CD4-positive, alpha-beta T cell treated with Interleukin-4 for 1 hour (primary cell): ENCODE measurements at regions not wholly inside any gene's neighbourhood (a gene's known extent, or its start where the extent isn't known, plus 50 kb on each side); places are given as distances from the start of the nearest gene placed in this dataset.
A peak's percentile ranks its signal among the peaks of the same experiment; 100 is the strongest.

ENCODE experiments used
- DNase-seq, 2 donors: peaks; one replicate each; pipeline ENCODE4 v3.0.0-alpha.2; 2020 to 2022

DNA sequence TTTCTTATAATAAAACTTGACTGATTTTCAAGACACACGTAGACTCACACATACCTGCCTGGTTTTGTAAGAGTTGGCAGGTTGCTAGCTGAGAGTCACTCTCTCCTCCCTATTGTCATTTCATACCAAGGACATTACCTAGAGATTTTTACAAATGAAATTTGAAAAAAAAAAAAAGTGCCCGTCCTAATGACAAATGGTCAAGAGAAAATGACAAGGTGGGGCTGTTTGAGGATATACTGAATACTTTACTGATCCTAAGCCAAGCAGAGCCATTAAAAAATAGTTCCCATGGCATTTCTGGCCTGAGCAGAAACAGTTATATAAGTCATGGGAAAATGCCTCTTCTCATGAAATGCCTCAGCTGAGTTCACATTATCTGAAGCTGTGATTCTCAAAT lies 150.2 kb downstream of the DYRK2 start:
- no peak for DNase-seq

- no peak for DNase-seq
Measured at GRCh38 chr12:67802731-67803130, 154.2 kb downstream of the DYRK2 start.

DNA sequence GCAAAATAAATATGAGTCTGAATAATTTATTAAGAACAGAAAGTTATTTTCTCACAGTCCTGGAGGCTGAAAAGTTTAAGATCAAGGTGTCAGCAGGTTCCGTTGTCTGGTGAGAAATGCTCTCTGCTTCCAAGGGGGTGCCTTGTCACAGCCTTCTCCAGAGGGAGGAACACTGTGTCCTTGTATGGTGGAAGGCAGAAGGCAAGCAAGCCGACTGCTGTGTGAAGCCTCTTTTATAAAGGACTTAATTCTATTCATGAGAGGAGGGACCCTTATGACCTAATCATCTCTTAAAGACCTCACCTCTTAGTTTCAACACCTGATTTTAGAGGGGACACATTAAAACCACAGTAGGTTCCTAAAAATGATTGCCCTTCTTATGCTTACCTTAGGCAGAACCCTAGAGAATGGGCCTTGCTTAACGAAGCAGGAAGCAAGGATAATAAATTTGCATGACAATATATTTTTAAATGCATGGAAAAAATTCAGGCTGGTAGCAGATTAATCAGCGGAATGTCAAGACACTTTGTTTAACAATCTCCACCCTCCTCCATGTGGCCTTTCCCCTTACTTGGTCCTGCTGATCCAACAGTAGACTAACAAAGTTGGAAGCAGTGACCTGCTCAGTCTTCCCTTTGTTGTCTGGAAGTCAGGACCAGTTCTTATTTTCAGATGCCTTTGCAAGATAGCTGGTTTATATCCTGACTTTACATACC lies 154.9 kb downstream of the DYRK2 start:
- no peak for DNase-seq

- peak; percentile 48 to 66 for DNase-seq
Measured at GRCh38 chr12:67804168-67804567, 155.6 kb downstream of the DYRK2 start.

GRCh38 chr12:67807814-67808213 lies 159.3 kb downstream of the DYRK2 start:
- no peak for DNase-seq

DNA sequence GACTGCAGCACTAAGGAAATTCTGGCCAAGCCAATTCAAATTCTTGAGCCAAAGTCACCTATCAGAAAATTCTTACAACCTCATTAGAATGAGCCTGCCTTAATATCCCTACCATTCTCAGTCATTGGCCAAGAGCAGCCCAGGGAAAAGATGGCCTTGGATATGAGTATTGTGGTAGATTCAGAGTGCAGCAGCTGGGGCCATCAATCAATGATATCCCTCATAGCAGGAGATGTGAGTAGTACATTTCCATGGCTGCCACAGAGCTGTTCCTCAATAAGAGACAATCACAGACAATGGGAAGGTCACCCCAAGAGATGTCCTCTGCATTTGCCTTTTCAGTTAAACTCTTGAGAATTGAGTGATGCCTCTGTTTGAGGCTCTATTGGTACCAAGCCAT lies 161.6 kb downstream of the DYRK2 start:
- no peak for DNase-seq

- DNase-seq, result no peak
Measured at GRCh38 chr12:67811437-67812361, 163.2 kb downstream of the DYRK2 start.

DNA sequence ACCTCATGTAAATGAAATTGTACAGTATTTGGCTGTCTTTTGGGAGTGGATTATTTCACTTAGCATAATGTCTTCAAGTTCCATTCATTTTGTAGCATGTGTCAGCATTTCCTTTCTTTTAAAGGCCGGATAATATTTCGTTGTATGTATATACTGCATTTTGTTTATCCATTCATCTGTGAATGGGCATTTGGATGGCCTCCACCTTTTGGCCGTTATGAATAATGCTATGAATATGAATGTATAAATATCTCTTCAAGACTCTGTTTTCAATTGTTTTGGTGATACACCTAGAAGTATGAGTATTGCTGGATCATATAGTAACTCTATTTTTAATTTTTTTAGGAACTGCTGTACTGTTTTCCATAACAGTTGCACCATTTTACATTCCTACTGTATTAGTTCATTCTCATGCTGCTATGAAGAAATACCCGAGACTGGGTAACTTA lies 164.9 kb downstream of the DYRK2 start:
- DNase-seq, result no peak

- DNase-seq, result no peak
Measured at GRCh38 chr12:67816269-67816668, 167.7 kb downstream of the DYRK2 start.

GRCh38 chr12:67818459-67818903 lies 169.9 kb downstream of the DYRK2 start:
- no peak for DNase-seq

GRCh38 chr12:67819902-67820301 lies 169.3 kb upstream of the IFNG-AS1 start:
- DNase-seq, result no peak

- DNase-seq, result no peak
Measured at GRCh38 chr12:67820694-67821093, 168.6 kb upstream of the IFNG-AS1 start.

DNA sequence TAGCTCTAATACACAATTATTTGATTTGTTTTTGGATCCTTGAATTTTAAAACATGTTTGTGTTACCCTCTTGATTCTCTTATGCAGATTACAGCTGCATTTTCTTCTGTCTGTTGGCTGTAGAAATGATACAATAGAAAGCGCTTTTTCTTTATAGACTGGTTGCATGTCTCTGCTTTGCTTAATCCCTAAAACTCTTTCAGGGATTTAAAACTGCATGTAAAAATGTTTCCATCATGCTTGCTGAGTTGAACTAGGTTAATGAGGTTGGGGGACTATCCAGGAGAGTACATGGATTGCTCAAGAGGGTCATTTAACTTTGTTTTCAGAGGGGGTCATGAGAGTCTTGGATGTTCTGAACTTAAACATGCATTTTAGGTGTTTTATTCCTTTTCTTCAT lies 166.4 kb upstream of the IFNG-AS1 start:
- no peak for DNase-seq

- no peak for DNase-seq
Measured at GRCh38 chr12:67826148-67826547, 163.1 kb upstream of the IFNG-AS1 start.

- no peak for DNase-seq
Measured at GRCh38 chr12:67826946-67827720, 162.1 kb upstream of the IFNG-AS1 start.

DNA sequence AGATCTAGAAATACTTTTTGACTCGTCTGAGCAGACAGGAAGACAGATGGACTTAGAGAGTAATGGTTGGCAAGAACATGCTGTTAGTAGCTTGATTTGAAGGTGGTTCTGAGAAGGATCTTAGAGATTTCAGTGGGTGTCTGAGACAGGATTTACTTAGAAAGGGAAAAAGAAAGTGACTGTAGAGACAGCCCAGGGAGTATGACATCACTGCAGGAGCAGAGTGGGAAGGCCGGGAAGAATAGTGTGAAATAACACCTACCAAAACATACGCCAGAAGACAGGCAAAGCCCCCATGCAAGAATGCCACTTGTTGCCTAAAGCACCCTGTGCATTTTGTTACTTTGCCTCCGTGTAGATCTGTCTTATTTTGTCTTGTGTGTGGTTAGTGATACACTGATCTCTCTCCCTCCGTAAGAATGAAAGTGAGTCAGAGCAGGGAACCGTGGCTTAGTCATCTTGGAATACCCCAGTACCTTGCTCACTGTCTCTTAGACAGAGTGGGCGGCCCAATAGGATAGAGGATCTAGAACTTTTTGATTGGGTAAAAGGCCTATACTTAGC lies 161.3 kb upstream of the IFNG-AS1 start:
- DNase-seq, result peak in 1 of 2 donors; percentile 11

- no peak for DNase-seq
Measured at GRCh38 chr12:67829896-67830295, 159.4 kb upstream of the IFNG-AS1 start.

- DNase-seq, result no peak
Measured at GRCh38 chr12:67832155-67832554, 157.1 kb upstream of the IFNG-AS1 start.

DNA sequence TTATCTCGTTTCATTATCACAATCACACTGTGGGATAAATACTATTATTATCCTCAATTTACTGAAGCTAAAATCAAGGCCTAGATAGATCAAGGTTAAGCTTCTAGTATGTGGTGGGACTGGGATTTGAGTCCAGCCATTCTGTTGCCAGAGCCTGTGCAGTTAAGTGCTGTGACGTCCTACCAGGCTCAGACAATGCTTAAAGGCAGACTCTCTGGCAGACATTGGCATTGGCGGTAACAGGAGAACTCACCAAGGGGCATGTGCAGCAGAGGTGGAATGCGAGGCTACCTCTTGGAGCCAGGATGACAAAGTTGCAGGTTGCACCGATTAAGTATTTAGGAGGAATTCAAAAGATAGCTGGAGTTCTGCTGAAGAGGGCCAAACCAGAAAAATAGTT lies 155.6 kb upstream of the IFNG-AS1 start:
- no peak for DNase-seq

GRCh38 chr12:67837876-67838275 lies 151.4 kb upstream of the IFNG-AS1 start:
- no peak for DNase-seq

DNA sequence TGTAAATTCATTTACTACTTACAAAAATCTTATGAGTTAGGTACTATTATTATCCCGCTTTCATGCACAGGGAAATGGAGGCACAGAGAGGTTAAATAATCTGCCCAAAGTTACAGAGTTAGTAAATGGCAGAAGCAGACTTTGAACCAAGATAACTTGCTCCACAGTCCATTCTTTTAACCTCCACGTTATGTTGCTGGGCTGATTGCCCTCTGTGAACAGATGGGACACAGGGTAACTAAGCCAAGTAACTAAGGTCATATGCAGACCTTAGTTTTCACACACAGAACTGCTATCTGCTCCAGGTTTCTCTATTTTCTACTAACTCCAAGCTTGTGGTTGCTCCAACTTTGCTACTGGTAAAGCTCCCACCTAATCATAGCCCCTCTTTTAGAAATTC lies 147.1 kb upstream of the IFNG-AS1 start:
- DNase-seq, result no peak

GRCh38 chr12:67843257-67843656 lies 146.0 kb upstream of the IFNG-AS1 start:
- no peak for DNase-seq

GRCh38 chr12:67852701-67853100 lies 136.5 kb upstream of the IFNG-AS1 start:
- DNase-seq, result no peak
